ENCODE measurements at regions not wholly inside any gene's neighbourhood (a gene's known extent, or its start where the extent isn't known, plus 50 kb on each side); places are given as distances from the start of the nearest gene placed in this dataset.

DNA sequence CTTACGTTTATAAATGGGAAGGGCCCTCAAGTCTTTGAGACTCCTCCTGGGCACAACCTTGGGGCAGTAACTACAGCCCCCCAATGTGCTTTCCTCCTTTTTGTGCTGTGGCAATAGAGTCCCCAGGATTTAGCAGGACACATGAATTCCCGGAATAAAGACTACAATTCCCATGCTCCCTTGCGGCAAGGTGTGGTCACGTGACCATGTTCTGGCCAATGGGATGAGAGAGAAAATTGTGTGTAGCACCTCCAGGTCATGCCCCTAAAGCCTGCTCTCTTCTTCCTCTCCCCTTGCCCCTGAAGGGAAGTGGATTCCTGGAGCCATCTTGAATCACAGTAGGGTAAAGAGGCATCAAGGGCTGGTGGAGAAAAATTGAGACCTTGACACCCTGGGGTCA is 295.1 kb upstream of the SFSWAP start:
- Histone ChIP-seq H3K27ac (no peak overlapping the region), H3K27me3 (replicated peaks; ENCODE audit: insufficient read depth) (no peaks in the 10 kb centered on the region), H3K4me3 (no peak overlapping the region), H3K4me1 (ENCODE audit: control insufficient read depth in 1 of 2, low read depth in 2 of 2) (no peaks in the 10 kb centered on the region), H3K9me3 (no peaks in the 10 kb centered on the region), H3K36me3 (no peaks in the 10 kb centered on the region)
- DNase-seq (ENCODE audit: low spot score) (no peak), ATAC-seq (ENCODE audit: insufficient number of reproducible peaks, low FRiP score, low read depth) (no peak)
- TF ChIP-seq, protein P1, sequence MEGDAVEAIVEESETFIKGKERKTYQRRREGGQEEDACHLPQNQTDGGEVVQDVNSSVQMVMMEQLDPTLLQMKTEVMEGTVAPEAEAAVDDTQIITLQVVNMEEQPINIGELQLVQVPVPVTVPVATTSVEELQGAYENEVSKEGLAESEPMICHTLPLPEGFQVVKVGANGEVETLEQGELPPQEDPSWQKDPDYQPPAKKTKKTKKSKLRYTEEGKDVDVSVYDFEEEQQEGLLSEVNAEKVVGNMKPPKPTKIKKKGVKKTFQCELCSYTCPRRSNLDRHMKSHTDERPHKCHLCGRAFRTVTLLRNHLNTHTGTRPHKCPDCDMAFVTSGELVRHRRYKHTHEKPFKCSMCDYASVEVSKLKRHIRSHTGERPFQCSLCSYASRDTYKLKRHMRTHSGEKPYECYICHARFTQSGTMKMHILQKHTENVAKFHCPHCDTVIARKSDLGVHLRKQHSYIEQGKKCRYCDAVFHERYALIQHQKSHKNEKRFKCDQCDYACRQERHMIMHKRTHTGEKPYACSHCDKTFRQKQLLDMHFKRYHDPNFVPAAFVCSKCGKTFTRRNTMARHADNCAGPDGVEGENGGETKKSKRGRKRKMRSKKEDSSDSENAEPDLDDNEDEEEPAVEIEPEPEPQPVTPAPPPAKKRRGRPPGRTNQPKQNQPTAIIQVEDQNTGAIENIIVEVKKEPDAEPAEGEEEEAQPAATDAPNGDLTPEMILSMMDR (IDR thresholded peaks at IDR 0.05) = no peak

GRCh38 chr12:131418121-131418520 is 292.8 kb upstream of the SFSWAP start:
- DNase-seq (ENCODE audit: low spot score) = no peak
- TF ChIP-seq, protein P1 (IDR thresholded peaks at IDR 0.05) = no peak
- no peak overlapping the region for H3K4me3 ChIP-seq

DNA sequence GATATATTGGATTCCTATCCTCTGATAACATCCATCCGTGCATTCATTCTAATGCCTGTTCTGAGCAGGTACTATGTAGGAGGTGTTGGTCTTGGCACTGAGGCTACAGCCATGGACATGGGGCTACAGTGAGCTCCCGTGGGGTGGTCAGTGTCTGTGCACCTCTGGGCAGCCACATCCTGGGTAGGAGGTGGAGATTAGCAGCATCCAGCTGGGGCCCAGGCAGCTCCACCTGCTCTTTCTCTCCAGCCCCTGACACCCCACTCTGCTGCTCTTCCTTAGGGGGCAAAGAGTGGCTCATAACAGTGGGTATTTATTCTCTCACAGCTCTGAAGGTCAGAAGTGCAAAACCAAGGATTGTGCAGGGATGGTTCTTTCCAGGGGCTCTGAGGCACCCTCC is 292.0 kb upstream of the SFSWAP start:
- ATAC-seq (ENCODE audit: insufficient number of reproducible peaks, low FRiP score, low read depth) = no peak
- no peak for DNase-seq (ENCODE audit: low spot score)
- H3K36me3 ChIP-seq = no peaks in the 10 kb centered on the region
- H3K27me3 ChIP-seq (replicated peaks; ENCODE audit: insufficient read depth) = no peaks in the 10 kb centered on the region
- no peak overlapping the region for H3K4me3 ChIP-seq
- H3K9me3 ChIP-seq = no peaks in the 10 kb centered on the region
- no peaks in the 10 kb centered on the region for H3K4me1 ChIP-seq (ENCODE audit: control insufficient read depth in 1 of 2, low read depth in 2 of 2)
- TF ChIP-seq, protein P1 (IDR thresholded peaks at IDR 0.05) = no peak
- H3K27ac ChIP-seq = no peak overlapping the region

More at GRCh38 chr12:131418121-131418520, 292.8 kb upstream of the SFSWAP start:
- H3K4me1 ChIP-seq (ENCODE audit: control insufficient read depth in 1 of 2, low read depth in 2 of 2) = no peaks in the 10 kb centered on the region
- no peaks in the 10 kb centered on the region for H3K36me3 ChIP-seq
- H3K9me3 ChIP-seq = no peaks in the 10 kb centered on the region
- H3K27me3 ChIP-seq (replicated peaks; ENCODE audit: insufficient read depth) = no peaks in the 10 kb centered on the region
- no peak overlapping the region for H3K27ac ChIP-seq
- no peak for ATAC-seq (ENCODE audit: insufficient number of reproducible peaks, low FRiP score, low read depth)

DNA sequence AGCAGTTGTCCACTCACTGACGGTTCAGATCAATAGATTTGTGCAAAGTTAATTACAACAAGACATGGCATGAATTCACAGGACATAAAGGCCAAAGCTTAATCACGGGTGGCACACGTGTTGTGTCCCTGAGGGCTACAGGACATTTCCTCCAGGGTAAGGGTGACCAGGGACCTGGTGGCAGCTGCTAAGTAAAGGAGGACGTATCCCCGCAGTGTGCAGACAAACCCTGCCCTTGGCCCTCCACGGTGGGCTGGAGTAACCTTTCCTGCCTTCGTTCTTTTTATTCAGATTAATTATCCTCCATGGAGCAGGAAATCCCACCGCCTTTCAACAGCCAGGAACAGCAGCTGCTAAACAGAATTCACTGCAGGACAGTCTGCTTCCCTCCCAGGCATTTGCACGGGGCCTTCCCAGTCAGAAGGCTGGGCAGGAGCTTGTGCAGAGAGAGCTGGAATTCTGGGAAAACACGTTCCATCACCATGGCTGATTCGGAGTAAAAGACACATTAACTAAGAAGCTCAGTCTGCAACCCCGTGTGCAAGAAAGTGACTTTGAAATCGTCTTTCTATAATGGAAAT is 289.9 kb upstream of the SFSWAP start:
- Histone ChIP-seq H3K9me3 (no peaks in the 10 kb centered on the region), H3K36me3 (no peaks in the 10 kb centered on the region), H3K27me3 (replicated peaks; ENCODE audit: insufficient read depth) (no peaks in the 10 kb centered on the region), H3K4me3 (no peak overlapping the region), H3K27ac (no peak overlapping the region), H3K4me1 (ENCODE audit: control insufficient read depth in 1 of 2, low read depth in 2 of 2) (no peaks in the 10 kb centered on the region)
- DNase-seq (ENCODE audit: low spot score) (no peak), ATAC-seq (ENCODE audit: insufficient number of reproducible peaks, low FRiP score, low read depth) (no peak)
- TF ChIP-seq, protein P1 (IDR thresholded peaks at IDR 0.05) = no peak

- Histone ChIP-seq H3K9me3 (no peaks in the 10 kb centered on the region), H3K27ac (no peak overlapping the region), H3K36me3 (no peaks in the 10 kb centered on the region), H3K4me3 (no peak overlapping the region), H3K27me3 (replicated peaks; ENCODE audit: insufficient read depth) (no peaks in the 10 kb centered on the region), H3K4me1 (ENCODE audit: control insufficient read depth in 1 of 2, low read depth in 2 of 2) (no peaks in the 10 kb centered on the region)
- DNase-seq (ENCODE audit: low spot score) = no peak
- TF ChIP-seq, protein P1 (IDR thresholded peaks at IDR 0.05) = no peak
- ATAC-seq (ENCODE audit: insufficient number of reproducible peaks, low FRiP score, low read depth) = no peak
These were observed 289.2 kb upstream of the SFSWAP start for GRCh38 chr12:131421509-131422186.

All from thoracic aorta (tissue), 2 donors.